ENCODE measurements at regions not wholly inside any gene's neighbourhood (a gene's known extent, or its start where the extent isn't known, plus 50 kb on each side); places are given as distances from the start of the nearest gene placed in this dataset.

- Mint-ChIP-seq H3K9me3 (peaks cover 0 to 5% (median 0%) of the 10 kb centered on the region in 7 donors), H3K27ac (no peak overlapping the region), H3K27me3 (ENCODE audit: low read depth in 3 of 3) (peaks cover 0 to 7% (median 5%) of the 10 kb centered on the region in 3 donors), H3K4me1 (no peaks in the 10 kb centered on the region), H3K36me3 (no peaks in the 10 kb centered on the region), H3K4me3 (no peak overlapping the region)
- Histone ChIP-seq H3K27me3 (ENCODE audit: control insufficient read depth in 2 of 2, insufficient read depth in 2 of 2, low read length in 2 of 2) (no peaks in the 10 kb centered on the region), H3K79me2 (ENCODE audit: insufficient read depth, low read length) (no peaks in the 10 kb centered on the region), H3K4me1 (ENCODE audit: control insufficient read depth in 1 of 2, insufficient read depth in 2 of 2, low read length in 2 of 2) (no peaks in the 10 kb centered on the region), H3K27ac (ENCODE audit: low read depth in 1 of 2, low read length in 2 of 2) (no peak overlapping the region), H2AFZ (ENCODE audit: insufficient read depth, low read depth, low read length, poor library complexity, severe bottlenecking) (no peak overlapping the region), H3K36me3 (replicated peaks in 1 of 2; ENCODE audit: control insufficient read depth in 1 of 2, insufficient read depth in 2 of 2, low read length in 2 of 2) (no peaks in the 10 kb centered on the region), H3K9ac (ENCODE audit: insufficient read depth, low read length, poor library complexity, severe bottlenecking) (no peak overlapping the region), H3K4me2 (replicated peaks; ENCODE audit: extremely low read depth, low read length, poor library complexity, severe bottlenecking) (no peak overlapping the region), H4K20me1 (ENCODE audit: insufficient read depth, low read length) (no peaks in the 10 kb centered on the region), H3K9me3 (replicated peaks in 1 of 2; ENCODE audit: control insufficient read depth in 1 of 2, insufficient read depth in 1 of 2, low read length in 2 of 2) (no peaks in the 10 kb centered on the region), H3K4me3 (replicated peaks in 1 of 3; ENCODE audit: low read depth in 2 of 3, low read length in 3 of 3) (no peak overlapping the region)
- intact Hi-C loops (cut with micrococcal nuclease): no loop called here
- no peak for TF ChIP-seq CTCF (IDR thresholded peaks at IDR 0.05)
- DNase-seq: no peak
- 71% methylated on average over 2 of the region's 3 CpGs for WGBS (ENCODE audit: insufficient coverage)
Measured at GRCh38 chr12:106001837-106002218, 136.9 kb downstream of the NUAK1 start.

- Mint-ChIP-seq H3K36me3 (no peaks in the 10 kb centered on the region), H3K4me1 (no peaks in the 10 kb centered on the region), H3K27me3 (ENCODE audit: low read depth in 3 of 3) (peaks cover 0 to 7% (median 4%) of the 10 kb centered on the region in 3 donors), H3K27ac (no peak overlapping the region), H3K4me3 (no peak overlapping the region), H3K9me3 (peaks cover 0 to 5% (median 0%) of the 10 kb centered on the region in 7 donors)
- 94% methylated on average over 2 of the region's 3 CpGs for WGBS (ENCODE audit: insufficient coverage)
- Histone ChIP-seq H3K4me3 (replicated peaks in 1 of 3; ENCODE audit: low read depth in 2 of 3, low read length in 3 of 3) (no peak overlapping the region), H3K9me3 (replicated peaks in 1 of 2; ENCODE audit: control insufficient read depth in 1 of 2, insufficient read depth in 1 of 2, low read length in 2 of 2) (no peaks in the 10 kb centered on the region), H3K79me2 (ENCODE audit: insufficient read depth, low read length) (no peaks in the 10 kb centered on the region), H3K4me1 (ENCODE audit: control insufficient read depth in 1 of 2, insufficient read depth in 2 of 2, low read length in 2 of 2) (no peaks in the 10 kb centered on the region), H4K20me1 (ENCODE audit: insufficient read depth, low read length) (no peaks in the 10 kb centered on the region), H3K9ac (ENCODE audit: insufficient read depth, low read length, poor library complexity, severe bottlenecking) (no peak overlapping the region), H2AFZ (ENCODE audit: insufficient read depth, low read depth, low read length, poor library complexity, severe bottlenecking) (no peak overlapping the region), H3K36me3 (replicated peaks in 1 of 2; ENCODE audit: control insufficient read depth in 1 of 2, insufficient read depth in 2 of 2, low read length in 2 of 2) (no peaks in the 10 kb centered on the region), H3K4me2 (replicated peaks; ENCODE audit: extremely low read depth, low read length, poor library complexity, severe bottlenecking) (no peak overlapping the region), H3K27me3 (ENCODE audit: control insufficient read depth in 2 of 2, insufficient read depth in 2 of 2, low read length in 2 of 2) (no peaks in the 10 kb centered on the region), H3K27ac (ENCODE audit: low read depth in 1 of 2, low read length in 2 of 2) (no peak overlapping the region)
- TF ChIP-seq CTCF (IDR thresholded peaks at IDR 0.05): no peak
- no peak for DNase-seq
- intact Hi-C loops (cut with micrococcal nuclease): no loop called here
Measured at GRCh38 chr12:106003297-106003696, 135.5 kb downstream of the NUAK1 start.
